Activated naive CD4-positive, alpha-beta T cell treated with anti-CD3 and anti-CD28 coated beads, Interleukin-2, amount 10 ng/mL, durations not matched to agents 7 days and 5 days (primary cell): ENCODE measurements at regions not wholly inside any gene's neighbourhood (a gene's known extent, or its start where the extent isn't known, plus 50 kb on each side); places are given as distances from the start of the nearest gene placed in this dataset.

Experiments used
- CTCF ChIA-PET: fragments of 350-600 bp; sonication (Branson Sonifier 250); formaldehyde crosslinking; loops from one replicate; lab custom pipeline; 2021; ENCODE audit warnings: antibody characterized with exemption; lab: Charles Lee
- DNase-seq: peaks from one replicate; pipeline ENCODE4 v3.0.0-alpha.2; 2020
- H3K27ac Mint-ChIP-seq: one replicate; pipeline ENCODE4 v1.8.0; 2021; ENCODE audit warnings: mild to moderate bottlenecking, moderate library complexity, mixed read lengths
- H3K27me3 Mint-ChIP-seq: one replicate; pipeline ENCODE4 v1.8.0; 2021; ENCODE audit warnings: mild to moderate bottlenecking, mixed read lengths
- H3K36me3 Mint-ChIP-seq: one replicate; pipeline ENCODE4 v1.8.0; 2021; ENCODE audit warnings: mixed read lengths
- H3K4me1 Mint-ChIP-seq: one replicate; pipeline ENCODE4 v1.8.0; 2021; ENCODE audit warnings: mixed read lengths
- H3K4me3 Mint-ChIP-seq: one replicate; pipeline ENCODE4 v1.8.0; 2021; ENCODE audit warnings: mild to moderate bottlenecking, moderate library complexity, mixed read lengths
- H3K9me3 Mint-ChIP-seq: one replicate; pipeline ENCODE4 v1.8.0; 2021; ENCODE audit warnings: mixed read lengths

DNA sequence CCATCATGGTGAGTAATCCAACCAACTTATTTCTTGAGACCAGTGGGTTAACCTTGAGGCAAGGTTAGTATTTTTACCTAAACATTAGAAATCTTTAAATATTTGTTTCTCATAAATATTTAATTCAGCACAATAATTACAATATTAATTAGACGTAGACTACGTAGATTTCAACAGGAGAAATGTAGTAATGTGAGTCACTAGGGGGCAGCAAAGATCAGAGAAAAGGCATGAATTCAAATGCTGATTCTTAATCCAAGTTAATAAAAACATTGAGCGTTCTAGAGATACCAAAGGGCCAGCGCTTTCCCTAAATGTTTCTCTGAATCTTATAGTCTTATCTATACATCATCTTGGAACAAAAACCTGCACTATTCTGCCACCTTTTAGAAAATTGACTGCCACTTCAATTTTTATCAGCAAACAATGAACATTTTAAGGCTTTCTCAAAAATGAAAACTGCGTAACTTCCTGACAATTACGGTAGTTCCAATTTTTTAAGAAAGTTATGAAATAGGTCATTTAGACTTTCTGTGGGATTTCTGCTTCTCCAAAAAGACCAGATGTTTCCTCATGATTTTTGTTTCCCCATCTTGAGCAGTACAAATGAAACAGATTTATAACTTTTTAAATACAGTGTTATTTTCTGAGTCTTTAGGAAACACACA is 180.7 kb downstream of the GASK1B start:
- CTCF ChIA-PET, result no interaction called here
- peak; percentile 21 for DNase-seq
- Mint-ChIP-seq H3K4me3 (no peak overlapping the region), H3K9me3 (no peaks in the 10 kb centered on the region), H3K36me3 (no peaks in the 10 kb centered on the region), H3K27ac (no peak overlapping the region), H3K27me3 (no peaks in the 10 kb centered on the region), H3K4me1 (no peaks in the 10 kb centered on the region)

DNA sequence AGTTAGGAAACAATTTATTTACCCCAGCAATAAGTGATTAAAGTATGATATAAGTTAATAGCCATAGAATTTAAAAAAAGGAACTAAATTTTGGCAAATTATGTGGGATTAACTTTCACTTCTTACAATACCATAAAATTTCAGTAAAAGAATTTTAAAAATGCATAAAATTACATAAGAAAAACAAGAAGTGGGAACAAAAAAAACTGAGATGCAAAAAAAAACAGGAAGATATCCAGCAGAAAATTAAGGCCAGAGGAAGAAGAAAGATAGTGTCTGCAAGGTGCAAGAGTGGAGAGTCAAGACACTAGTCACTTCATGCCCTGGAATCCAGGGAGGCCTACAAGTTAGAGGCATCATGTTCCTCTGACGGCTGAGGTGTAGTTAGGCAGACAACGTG is 184.2 kb downstream of the GASK1B start:
- H3K36me3 Mint-ChIP-seq, result no peaks in the 10 kb centered on the region
- H3K27ac Mint-ChIP-seq, result no peak overlapping the region
- H3K4me3 Mint-ChIP-seq, result no peak overlapping the region
- no peak for DNase-seq
- no peaks in the 10 kb centered on the region for H3K27me3 Mint-ChIP-seq
- CTCF ChIA-PET, result no interaction called here
- no peaks in the 10 kb centered on the region for H3K4me1 Mint-ChIP-seq
- H3K9me3 Mint-ChIP-seq, result no peaks in the 10 kb centered on the region

DNA sequence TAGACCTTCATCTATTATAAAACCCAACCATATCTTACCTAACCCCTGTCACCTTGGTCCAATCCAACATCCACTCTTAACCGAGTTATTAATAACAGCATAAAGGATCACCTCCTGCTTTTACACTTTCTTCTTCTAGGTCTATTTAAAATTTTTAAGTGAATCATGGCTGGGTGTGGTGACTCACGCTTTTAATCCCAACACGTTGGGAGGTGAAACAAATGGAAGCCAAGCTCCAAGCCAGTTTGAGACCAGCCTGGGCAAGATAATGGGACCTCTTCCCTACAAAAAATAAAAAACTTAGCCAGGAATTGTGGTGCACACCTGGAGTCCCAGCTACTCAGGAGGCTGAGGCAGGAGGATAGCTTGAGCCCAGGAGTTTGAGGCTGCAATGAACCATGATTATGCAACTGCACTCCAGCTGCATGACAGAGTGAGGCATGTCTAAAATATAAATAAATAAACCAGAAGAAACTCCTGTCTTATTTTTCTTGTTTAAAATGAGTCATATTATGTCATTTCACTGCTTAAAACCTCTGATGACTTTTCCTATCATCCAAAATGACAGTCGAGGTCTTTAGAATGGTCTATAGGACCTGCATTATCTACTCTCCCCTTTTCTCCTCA is 188.4 kb downstream of the GASK1B start:
- H3K4me3 Mint-ChIP-seq, result no peak overlapping the region
- CTCF ChIA-PET, result no interaction called here
- H3K27ac Mint-ChIP-seq, result no peak overlapping the region
- H3K4me1 Mint-ChIP-seq, result no peaks in the 10 kb centered on the region
- H3K27me3 Mint-ChIP-seq, result no peaks in the 10 kb centered on the region
- no peaks in the 10 kb centered on the region for H3K36me3 Mint-ChIP-seq
- no peak for DNase-seq
- H3K9me3 Mint-ChIP-seq, result no peaks in the 10 kb centered on the region

DNA sequence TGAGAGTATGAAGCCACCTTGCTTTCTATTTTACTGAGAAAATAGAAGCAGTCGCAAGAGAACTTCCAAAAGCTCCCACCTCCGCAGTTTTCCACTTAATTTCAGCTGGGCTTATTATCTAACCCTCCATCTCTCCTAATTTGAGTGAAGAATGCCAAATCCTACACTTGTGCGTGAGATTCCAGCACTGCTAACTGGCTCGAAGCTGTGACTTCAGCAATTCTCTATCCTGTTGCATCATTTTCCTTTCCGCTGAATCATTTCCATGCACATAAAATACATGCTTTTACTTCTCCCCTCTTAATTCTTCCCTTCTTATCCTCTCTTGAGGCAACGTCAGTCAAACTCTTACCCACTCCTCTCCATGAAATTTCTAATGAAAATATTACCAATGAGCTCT is 189.5 kb downstream of the GASK1B start:
- H3K4me1 Mint-ChIP-seq, result no peaks in the 10 kb centered on the region
- no peaks in the 10 kb centered on the region for H3K9me3 Mint-ChIP-seq

DNA sequence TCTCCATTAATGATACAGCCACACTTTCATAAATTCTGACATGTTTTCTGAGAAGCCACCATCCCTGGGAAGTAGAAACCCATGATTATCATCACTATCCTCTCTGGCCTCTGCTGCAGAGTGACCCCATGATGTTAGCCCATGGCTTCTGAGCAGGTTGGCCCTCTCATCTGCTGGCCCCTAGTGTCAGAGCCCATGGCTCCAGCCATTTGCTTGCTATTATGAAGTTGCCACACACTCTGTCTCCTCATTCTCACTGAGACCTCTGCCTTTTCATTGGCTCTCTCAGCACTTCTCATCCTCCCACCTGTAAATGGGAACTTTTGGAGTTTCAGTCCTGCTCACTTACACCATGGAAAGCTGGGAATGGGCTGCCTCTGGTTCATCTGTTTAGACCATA is 192.7 kb downstream of the GASK1B start:
- Mint-ChIP-seq H3K4me1 (no peaks in the 10 kb centered on the region), H3K4me3 (no peak overlapping the region), H3K27ac (no peak overlapping the region), H3K9me3 (no peaks in the 10 kb centered on the region), H3K27me3 (no peaks in the 10 kb centered on the region), H3K36me3 (no peaks in the 10 kb centered on the region)
- no peak for DNase-seq
- CTCF ChIA-PET, result no interaction called here

More for the DNA sequence above, 189.5 kb downstream of the GASK1B start:
- CTCF ChIA-PET, result no interaction called here
- Mint-ChIP-seq H3K4me3 (no peak overlapping the region), H3K27me3 (no peaks in the 10 kb centered on the region), H3K27ac (no peak overlapping the region), H3K36me3 (no peaks in the 10 kb centered on the region)
- DNase-seq, result no peak

DNA sequence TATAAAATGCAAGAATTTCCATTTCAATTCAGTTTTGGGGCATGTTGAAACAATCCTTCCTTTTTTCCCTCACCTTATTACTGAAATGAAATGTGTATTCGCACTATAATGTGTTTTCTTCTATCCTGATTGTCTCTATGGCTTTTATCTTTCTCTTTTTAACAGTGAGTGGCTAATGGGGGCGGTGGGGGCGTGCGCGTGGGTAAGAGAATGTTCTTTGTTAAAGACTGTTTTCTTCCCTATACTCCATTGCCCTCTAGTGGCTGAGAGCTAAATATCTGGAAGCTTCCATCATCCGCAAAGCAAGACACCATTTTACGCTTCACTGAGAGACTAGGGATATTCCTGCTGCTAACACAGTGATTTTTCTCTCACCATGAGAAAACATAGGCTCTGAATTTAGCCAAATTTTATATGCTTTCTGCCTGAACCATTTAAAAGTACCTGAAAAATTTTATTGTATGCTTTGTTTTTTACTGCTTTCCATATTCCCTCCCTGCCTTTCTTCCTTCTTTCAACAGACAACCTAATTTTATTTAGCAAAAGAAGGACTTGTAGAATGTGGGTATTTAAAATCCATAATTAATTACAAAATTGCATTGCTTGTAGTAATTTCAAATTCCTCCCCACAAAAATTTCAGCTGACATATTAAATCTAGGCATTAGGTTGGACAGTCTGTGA is 194.0 kb downstream of the GASK1B start:
- Mint-ChIP-seq H3K27ac (no peak overlapping the region), H3K4me3 (no peak overlapping the region), H3K4me1 (no peaks in the 10 kb centered on the region), H3K9me3 (no peaks in the 10 kb centered on the region), H3K27me3 (no peaks in the 10 kb centered on the region), H3K36me3 (no peaks in the 10 kb centered on the region)
- CTCF ChIA-PET, result interaction anchor here (0.7 to 1.0 kb wide), 2 partner anchors 209 to 488 kb away, joined by 3 to 5 read pairs; no protein-coding TSS in a partner anchor
- DNase-seq, result peak; percentile 28

DNA sequence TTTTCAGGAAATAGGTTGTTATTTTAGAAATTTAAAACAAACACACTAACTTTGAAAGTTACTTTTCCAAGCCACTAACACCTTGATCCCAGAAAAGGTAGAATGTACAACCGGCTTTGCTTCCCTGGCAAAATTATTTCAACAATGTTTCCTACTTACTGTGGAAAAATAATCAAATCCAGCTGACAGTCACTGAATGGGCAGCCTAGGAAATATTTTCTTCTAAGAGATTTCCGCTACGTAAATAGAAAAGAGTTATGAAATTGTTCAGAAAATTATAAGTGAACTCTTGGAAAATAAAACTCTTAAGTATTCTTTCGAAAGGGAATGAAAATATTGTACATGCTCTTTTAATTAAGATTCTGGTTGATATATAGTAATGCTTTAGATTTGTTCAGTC is 195.7 kb downstream of the GASK1B start:
- CTCF ChIA-PET, result no interaction called here

DNA sequence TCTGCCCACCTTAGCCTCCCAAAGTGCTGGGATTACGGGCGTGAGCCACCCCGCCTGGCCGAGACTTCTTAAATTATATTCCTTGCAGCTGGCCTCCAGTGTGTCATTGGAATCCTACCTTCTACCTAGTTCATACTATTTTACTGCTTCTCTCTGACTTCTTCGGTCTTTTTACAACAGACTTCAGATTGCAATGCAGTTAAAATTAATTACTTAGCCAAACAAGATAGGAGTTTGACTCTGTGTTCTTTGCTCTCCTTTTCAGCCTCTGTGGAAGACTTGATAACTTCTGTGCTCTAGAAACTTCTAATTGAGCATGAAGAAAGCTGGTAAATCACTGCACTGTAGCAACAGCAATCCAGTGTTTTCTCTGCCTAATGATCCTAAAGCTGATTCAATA is 199.5 kb downstream of the GASK1B start:
- no peak overlapping the region for H3K4me3 Mint-ChIP-seq

More for the DNA sequence above, 195.7 kb downstream of the GASK1B start:
- no peak overlapping the region for H3K27ac Mint-ChIP-seq
- H3K27me3 Mint-ChIP-seq, result no peaks in the 10 kb centered on the region
- no peaks in the 10 kb centered on the region for H3K9me3 Mint-ChIP-seq
- no peaks in the 10 kb centered on the region for H3K36me3 Mint-ChIP-seq
- H3K4me3 Mint-ChIP-seq, result no peak overlapping the region
- no peak for DNase-seq
- H3K4me1 Mint-ChIP-seq, result no peaks in the 10 kb centered on the region

DNA sequence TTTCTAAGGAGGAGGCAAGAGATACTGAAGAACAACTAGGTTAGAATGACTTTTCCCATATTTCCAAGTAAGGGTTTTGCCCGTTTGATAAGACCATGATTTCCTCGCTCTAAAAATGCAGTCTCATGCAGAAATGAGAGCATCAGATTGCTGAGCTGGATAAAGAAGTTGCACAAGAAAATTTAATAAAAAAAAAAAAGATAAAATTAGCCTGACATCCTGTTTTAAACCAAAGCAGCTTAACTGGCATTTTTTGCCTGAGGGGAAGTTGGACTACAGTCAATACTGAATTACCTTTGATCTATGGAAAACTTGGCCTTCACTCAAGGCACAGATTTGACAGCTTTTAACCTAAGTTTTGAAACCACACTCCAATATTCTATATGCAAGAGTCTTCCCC is 208.4 kb downstream of the GASK1B start:
- no peaks in the 10 kb centered on the region for H3K9me3 Mint-ChIP-seq

More for the DNA sequence above, 199.5 kb downstream of the GASK1B start:
- H3K27ac Mint-ChIP-seq, result no peak overlapping the region
- H3K4me1 Mint-ChIP-seq, result no peaks in the 10 kb centered on the region
- H3K36me3 Mint-ChIP-seq, result no peaks in the 10 kb centered on the region
- H3K27me3 Mint-ChIP-seq, result no peaks in the 10 kb centered on the region
- CTCF ChIA-PET, result no interaction called here
- DNase-seq, result no peak
- no peaks in the 10 kb centered on the region for H3K9me3 Mint-ChIP-seq

DNA sequence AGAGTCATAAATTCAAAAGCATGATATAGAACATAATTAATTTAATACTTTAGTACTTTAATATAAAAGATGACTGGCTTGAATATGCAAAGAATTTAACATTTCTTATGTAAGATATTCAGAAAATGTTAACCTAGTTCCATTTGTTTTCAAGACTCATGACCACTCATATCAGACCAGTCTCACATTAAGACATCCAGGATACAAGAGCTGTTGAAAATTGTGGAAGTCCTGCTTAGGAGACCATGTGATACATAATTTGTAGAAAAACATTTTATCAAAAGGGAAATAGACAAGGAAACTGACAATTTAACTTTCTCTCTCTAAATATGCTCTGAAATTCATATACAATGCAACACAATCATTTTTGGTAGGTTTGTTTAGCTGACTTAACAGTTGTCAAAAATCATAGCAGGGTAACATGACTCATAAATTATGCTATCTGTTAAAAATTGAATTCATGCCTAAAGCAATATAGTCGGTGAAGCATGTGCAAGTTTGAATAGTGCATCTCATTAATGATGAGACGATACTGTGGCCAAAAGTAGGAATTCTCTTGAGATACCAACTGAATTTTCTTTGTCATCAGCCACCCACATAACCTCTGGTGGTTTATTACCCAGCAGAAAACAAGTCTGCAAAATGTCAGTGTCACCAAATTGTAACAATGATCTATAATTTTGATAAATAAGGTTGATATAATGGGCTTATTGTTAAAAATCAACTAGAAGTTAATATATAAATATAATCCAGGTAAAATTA is 211.4 kb downstream of the GASK1B start:
- no peak for DNase-seq
- H3K4me3 Mint-ChIP-seq, result no peak overlapping the region
- H3K36me3 Mint-ChIP-seq, result no peaks in the 10 kb centered on the region
- no peaks in the 10 kb centered on the region for H3K9me3 Mint-ChIP-seq
- H3K4me1 Mint-ChIP-seq, result no peaks in the 10 kb centered on the region
- no peak overlapping the region for H3K27ac Mint-ChIP-seq
- CTCF ChIA-PET, result no interaction called here
- H3K27me3 Mint-ChIP-seq, result no peaks in the 10 kb centered on the region

More for the DNA sequence above, 208.4 kb downstream of the GASK1B start:
- Mint-ChIP-seq H3K36me3 (no peaks in the 10 kb centered on the region), H3K27me3 (no peaks in the 10 kb centered on the region), H3K27ac (no peak overlapping the region), H3K4me3 (no peak overlapping the region), H3K4me1 (no peaks in the 10 kb centered on the region)
- no peak for DNase-seq
- CTCF ChIA-PET, result no interaction called here

DNA sequence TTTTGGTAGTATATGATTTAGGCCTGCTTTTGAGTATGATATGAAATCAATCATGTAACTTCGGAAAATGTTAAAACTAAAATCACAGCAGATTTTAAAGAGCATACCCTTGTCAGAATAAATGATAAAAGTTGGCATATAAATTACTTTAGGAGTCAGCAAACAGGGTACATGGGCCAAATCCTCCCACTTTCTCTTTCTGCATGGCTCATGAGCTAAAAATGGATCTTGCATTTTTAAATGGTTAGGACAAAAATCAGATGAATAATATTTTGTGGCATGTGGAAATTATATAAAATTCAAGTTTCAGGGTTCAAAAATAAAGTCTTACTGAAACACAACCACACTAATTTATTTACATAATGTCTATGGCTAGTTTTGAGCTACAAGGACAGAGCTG is 214.9 kb downstream of the GASK1B start:
- no peak for DNase-seq
- Mint-ChIP-seq H3K4me1 (no peaks in the 10 kb centered on the region), H3K27me3 (no peaks in the 10 kb centered on the region), H3K36me3 (no peaks in the 10 kb centered on the region), H3K9me3 (no peaks in the 10 kb centered on the region), H3K27ac (no peak overlapping the region), H3K4me3 (no peak overlapping the region)
- CTCF ChIA-PET, result no interaction called here

DNA sequence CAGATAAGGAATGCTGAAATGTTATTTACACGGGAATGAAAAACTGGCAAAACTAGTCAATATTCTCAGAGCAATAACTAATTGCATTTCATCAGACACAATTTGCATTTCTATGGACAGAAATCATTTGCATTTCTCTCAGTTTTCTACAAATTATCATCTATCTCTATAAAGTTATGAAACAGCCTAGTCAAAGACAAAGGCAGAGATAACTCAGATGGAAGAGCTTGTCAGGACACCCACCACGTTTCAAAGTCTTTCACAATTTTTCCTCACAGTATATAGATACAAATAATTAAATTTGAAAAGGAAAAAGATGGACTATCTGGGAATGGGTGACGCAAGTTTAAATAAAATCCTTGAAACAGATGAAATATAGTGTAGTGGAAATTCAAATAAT is 230.8 kb downstream of the GASK1B start:
- no peak for DNase-seq
- Mint-ChIP-seq H3K4me3 (no peak overlapping the region), H3K4me1 (no peaks in the 10 kb centered on the region), H3K27me3 (no peaks in the 10 kb centered on the region), H3K36me3 (no peaks in the 10 kb centered on the region), H3K27ac (no peak overlapping the region), H3K9me3 (no peaks in the 10 kb centered on the region)
- CTCF ChIA-PET, result no interaction called here

DNA sequence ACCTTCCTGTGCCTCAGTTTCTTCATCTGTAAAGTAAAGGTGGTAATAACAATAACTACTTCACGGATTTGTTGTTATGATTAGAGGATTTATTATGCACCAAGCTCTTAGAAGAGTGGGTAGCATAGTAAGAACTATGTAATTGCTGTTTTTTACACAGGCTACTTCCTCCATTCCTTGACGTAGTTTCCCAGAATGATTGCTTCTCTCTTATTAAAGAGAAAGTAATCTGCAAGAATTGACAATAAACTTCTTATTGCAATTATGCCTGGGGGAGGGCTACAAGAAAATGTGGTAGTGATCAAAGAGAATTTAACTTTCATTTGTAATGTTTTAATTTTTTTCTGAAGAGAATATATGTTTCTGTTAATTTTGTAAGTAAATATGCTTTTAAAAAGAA is 238.7 kb downstream of the GASK1B start:
- H3K4me1 Mint-ChIP-seq, result no peaks in the 10 kb centered on the region
- no peak overlapping the region for H3K27ac Mint-ChIP-seq

DNA sequence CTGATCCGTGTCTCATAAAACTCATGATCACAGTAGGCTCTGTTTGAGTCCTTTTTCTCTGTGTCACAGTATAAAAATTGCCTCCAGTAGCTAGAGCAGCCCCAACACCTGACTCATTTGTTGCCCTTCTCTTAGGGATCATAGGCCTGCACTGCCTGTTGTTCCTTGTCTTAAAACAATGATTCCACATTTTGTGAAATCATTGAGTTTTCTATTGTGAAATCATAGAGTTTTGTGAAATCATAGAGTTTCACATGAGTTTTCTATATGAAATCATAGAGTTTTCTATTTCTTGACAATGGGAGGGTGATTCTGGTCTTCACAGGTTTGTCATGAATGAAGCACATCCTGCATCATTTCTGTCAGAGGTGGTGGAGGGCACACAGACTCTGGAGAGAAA is 239.9 kb downstream of the GASK1B start:
- Mint-ChIP-seq H3K36me3 (no peaks in the 10 kb centered on the region), H3K27me3 (no peaks in the 10 kb centered on the region), H3K4me3 (no peak overlapping the region), H3K27ac (no peak overlapping the region), H3K9me3 (no peaks in the 10 kb centered on the region), H3K4me1 (no peaks in the 10 kb centered on the region)
- no peak for DNase-seq
- CTCF ChIA-PET, result no interaction called here

More for the DNA sequence above, 238.7 kb downstream of the GASK1B start:
- no peaks in the 10 kb centered on the region for H3K9me3 Mint-ChIP-seq
- H3K4me3 Mint-ChIP-seq, result no peak overlapping the region
- no peaks in the 10 kb centered on the region for H3K27me3 Mint-ChIP-seq
- CTCF ChIA-PET, result no interaction called here
- no peak for DNase-seq
- no peaks in the 10 kb centered on the region for H3K36me3 Mint-ChIP-seq
